ENCODE measurements at regions not wholly inside any gene's neighbourhood (a gene's known extent, or its start where the extent isn't known, plus 50 kb on each side); places are given as distances from the start of the nearest gene placed in this dataset.

DNA sequence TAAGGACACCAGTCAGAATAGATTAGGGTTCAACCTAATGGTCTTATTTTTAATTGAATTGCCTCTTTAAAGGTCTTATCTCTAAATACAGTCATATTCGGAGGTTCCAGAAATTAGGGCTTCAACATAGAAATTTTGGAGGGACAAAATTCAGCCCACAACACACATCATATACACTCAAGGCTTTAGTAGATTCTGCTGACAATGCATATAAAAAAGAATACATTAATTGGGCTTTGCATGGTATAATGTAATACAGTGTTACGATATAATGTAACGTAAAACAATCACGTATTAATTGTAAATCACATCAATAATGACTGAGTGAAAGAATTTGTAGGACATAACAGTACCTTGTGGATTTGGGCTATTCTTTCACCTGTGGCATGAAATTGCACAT, 787.8 kb downstream of the STIM2 start:
- Histone ChIP-seq H3K36me3 (ENCODE audit: control insufficient read depth, low read length) (no peaks in the 10 kb centered on the region), H3K9me3 (ENCODE audit: control insufficient read depth, insufficient read depth, low read length) (no peaks in the 10 kb centered on the region), H3K4me2 (ENCODE audit: low read length) (no peak overlapping the region), H3F3A (ENCODE audit: control insufficient read depth, insufficient read depth) (no peaks in the 10 kb centered on the region), H4K20me1 (ENCODE audit: control insufficient read depth, insufficient read depth, low read depth, low read length) (no peaks in the 10 kb centered on the region), H3K27me3 (ENCODE audit: control insufficient read depth, low read length) (no peaks in the 10 kb centered on the region), H3K4me3 (ENCODE audit: low read length) (no peak overlapping the region), H3K4me1 (ENCODE audit: control insufficient read depth, low read length) (no peaks in the 10 kb centered on the region), H3K79me2 (ENCODE audit: control insufficient read depth, low read length) (no peaks in the 10 kb centered on the region), H3K9me2 (replicated peaks; ENCODE audit: control insufficient read depth, low read length) (no peaks in the 10 kb centered on the region), H3K27ac (ENCODE audit: low read depth, low read length) (no peak overlapping the region)
- TF ChIP-seq, protein P1, sequence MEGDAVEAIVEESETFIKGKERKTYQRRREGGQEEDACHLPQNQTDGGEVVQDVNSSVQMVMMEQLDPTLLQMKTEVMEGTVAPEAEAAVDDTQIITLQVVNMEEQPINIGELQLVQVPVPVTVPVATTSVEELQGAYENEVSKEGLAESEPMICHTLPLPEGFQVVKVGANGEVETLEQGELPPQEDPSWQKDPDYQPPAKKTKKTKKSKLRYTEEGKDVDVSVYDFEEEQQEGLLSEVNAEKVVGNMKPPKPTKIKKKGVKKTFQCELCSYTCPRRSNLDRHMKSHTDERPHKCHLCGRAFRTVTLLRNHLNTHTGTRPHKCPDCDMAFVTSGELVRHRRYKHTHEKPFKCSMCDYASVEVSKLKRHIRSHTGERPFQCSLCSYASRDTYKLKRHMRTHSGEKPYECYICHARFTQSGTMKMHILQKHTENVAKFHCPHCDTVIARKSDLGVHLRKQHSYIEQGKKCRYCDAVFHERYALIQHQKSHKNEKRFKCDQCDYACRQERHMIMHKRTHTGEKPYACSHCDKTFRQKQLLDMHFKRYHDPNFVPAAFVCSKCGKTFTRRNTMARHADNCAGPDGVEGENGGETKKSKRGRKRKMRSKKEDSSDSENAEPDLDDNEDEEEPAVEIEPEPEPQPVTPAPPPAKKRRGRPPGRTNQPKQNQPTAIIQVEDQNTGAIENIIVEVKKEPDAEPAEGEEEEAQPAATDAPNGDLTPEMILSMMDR (IDR thresholded peaks at IDR 0.05; ENCODE audit: low read depth, low read length, poor library complexity, severe bottlenecking), result no peak
- no peak for TF ChIP-seq EZH2phosphoT487 (IDR thresholded peaks at IDR 0.05; ENCODE audit: borderline replicate concordance, low read length)

DNA sequence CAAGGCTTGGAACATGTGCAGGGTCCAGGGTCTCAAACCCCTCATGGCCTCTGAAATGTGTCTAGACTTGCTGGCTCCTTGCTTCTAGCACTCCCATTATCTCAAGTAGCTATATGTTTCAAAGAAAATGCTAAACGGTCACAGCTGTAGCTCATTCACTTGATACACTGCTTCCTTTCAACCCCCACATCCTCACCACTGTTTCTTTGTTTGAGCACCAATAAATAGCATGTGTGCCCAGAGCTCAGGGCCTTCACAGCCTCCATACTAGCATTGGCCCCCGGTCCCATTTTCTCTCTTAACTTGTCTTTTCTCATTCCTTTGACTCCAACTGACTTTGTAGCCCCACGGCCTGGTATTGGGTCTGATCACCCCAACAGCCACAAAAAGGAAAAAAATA, 801.8 kb downstream of the STIM2 start:
- H3K4me2 ChIP-seq (ENCODE audit: low read length), result no peak overlapping the region
- H4K20me1 ChIP-seq (ENCODE audit: control insufficient read depth, insufficient read depth, low read depth, low read length), result no peaks in the 10 kb centered on the region
- H3K36me3 ChIP-seq (ENCODE audit: control insufficient read depth, low read length), result no peaks in the 10 kb centered on the region
- no peaks in the 10 kb centered on the region for H3K27me3 ChIP-seq (ENCODE audit: control insufficient read depth, low read length)
- no peak for TF ChIP-seq EZH2phosphoT487 (IDR thresholded peaks at IDR 0.05; ENCODE audit: borderline replicate concordance, low read length)
- H3K4me3 ChIP-seq (ENCODE audit: low read length), result no peak overlapping the region
- H3K9me2 ChIP-seq (replicated peaks; ENCODE audit: control insufficient read depth, low read length), result no peaks in the 10 kb centered on the region
- H3K27ac ChIP-seq (ENCODE audit: low read depth, low read length), result no peak overlapping the region
- no peaks in the 10 kb centered on the region for H3K9me3 ChIP-seq (ENCODE audit: control insufficient read depth, insufficient read depth, low read length)
- H3K4me1 ChIP-seq (ENCODE audit: control insufficient read depth, low read length), result no peaks in the 10 kb centered on the region
- H3K79me2 ChIP-seq (ENCODE audit: control insufficient read depth, low read length), result no peaks in the 10 kb centered on the region
- no peaks in the 10 kb centered on the region for H3F3A ChIP-seq (ENCODE audit: control insufficient read depth, insufficient read depth)

DNA sequence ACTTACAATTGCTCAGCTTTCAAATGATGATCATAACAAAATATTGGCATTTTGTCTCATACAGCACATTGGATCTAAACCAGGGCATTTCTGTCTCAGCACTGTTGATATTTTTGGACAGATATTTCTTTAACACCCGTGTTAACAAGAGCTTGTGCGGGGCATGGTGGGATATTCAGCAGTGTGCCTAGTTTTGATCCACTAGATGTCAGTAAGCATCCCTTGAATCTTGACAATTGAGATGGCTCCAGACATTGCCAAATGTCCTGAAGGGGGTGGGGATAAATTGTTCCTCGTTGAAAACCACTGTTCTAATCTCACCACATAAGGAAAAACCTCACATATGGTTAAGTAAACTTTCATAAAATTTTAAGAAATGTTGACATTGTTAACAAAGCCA, 806.3 kb downstream of the STIM2 start:
- H3K4me2 ChIP-seq (ENCODE audit: low read length), result no peak overlapping the region
- no peak for TF ChIP-seq EZH2phosphoT487 (IDR thresholded peaks at IDR 0.05; ENCODE audit: borderline replicate concordance, low read length)
- TF ChIP-seq, protein P1 (IDR thresholded peaks at IDR 0.05; ENCODE audit: low read depth, low read length, poor library complexity, severe bottlenecking), result no peak
- no peaks in the 10 kb centered on the region for H3F3A ChIP-seq (ENCODE audit: control insufficient read depth, insufficient read depth)

DNA sequence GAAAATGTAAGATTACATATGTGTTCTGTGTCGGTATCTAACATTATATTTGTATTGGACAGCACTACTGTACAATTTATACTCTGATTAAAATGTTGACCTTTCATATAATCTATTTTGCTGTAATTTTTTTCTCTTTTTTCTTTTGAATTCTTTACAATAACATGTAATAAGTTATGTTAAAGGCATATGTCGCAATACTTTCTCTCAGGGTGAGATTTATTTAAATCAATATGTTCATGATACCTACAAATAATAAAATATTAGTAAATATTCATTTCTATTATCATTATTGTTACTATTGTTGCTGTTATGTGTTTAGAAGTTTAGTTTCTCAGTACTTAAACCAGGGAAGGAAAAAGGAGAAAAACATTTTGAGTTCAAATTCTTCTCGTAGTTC, 807.4 kb downstream of the STIM2 start:
- no peaks in the 10 kb centered on the region for H3K4me1 ChIP-seq (ENCODE audit: control insufficient read depth, low read length)
- H3K79me2 ChIP-seq (ENCODE audit: control insufficient read depth, low read length), result no peaks in the 10 kb centered on the region
- TF ChIP-seq EZH2phosphoT487 (IDR thresholded peaks at IDR 0.05; ENCODE audit: borderline replicate concordance, low read length), result no peak
- TF ChIP-seq, protein P1 (IDR thresholded peaks at IDR 0.05; ENCODE audit: low read depth, low read length, poor library complexity, severe bottlenecking), result no peak
- H3K36me3 ChIP-seq (ENCODE audit: control insufficient read depth, low read length), result no peaks in the 10 kb centered on the region
- H3K27ac ChIP-seq (ENCODE audit: low read depth, low read length), result no peak overlapping the region
- no peaks in the 10 kb centered on the region for H3F3A ChIP-seq (ENCODE audit: control insufficient read depth, insufficient read depth)
- no peaks in the 10 kb centered on the region for H3K9me2 ChIP-seq (replicated peaks; ENCODE audit: control insufficient read depth, low read length)
- H3K4me3 ChIP-seq (ENCODE audit: low read length), result no peak overlapping the region
- H4K20me1 ChIP-seq (ENCODE audit: control insufficient read depth, insufficient read depth, low read depth, low read length), result no peaks in the 10 kb centered on the region
- no peaks in the 10 kb centered on the region for H3K27me3 ChIP-seq (ENCODE audit: control insufficient read depth, low read length)
- H3K9me3 ChIP-seq (ENCODE audit: control insufficient read depth, insufficient read depth, low read length), result no peaks in the 10 kb centered on the region
- H3K4me2 ChIP-seq (ENCODE audit: low read length), result no peak overlapping the region

More for the DNA sequence above, 806.3 kb downstream of the STIM2 start:
- Histone ChIP-seq H3K9me3 (ENCODE audit: control insufficient read depth, insufficient read depth, low read length) (no peaks in the 10 kb centered on the region), H3K36me3 (ENCODE audit: control insufficient read depth, low read length) (no peaks in the 10 kb centered on the region), H4K20me1 (ENCODE audit: control insufficient read depth, insufficient read depth, low read depth, low read length) (no peaks in the 10 kb centered on the region), H3K79me2 (ENCODE audit: control insufficient read depth, low read length) (no peaks in the 10 kb centered on the region), H3K27ac (ENCODE audit: low read depth, low read length) (no peak overlapping the region), H3K9me2 (replicated peaks; ENCODE audit: control insufficient read depth, low read length) (no peaks in the 10 kb centered on the region), H3K27me3 (ENCODE audit: control insufficient read depth, low read length) (no peaks in the 10 kb centered on the region), H3K4me1 (ENCODE audit: control insufficient read depth, low read length) (no peaks in the 10 kb centered on the region), H3K4me3 (ENCODE audit: low read length) (no peak overlapping the region)

All from DOHH2 (cell line).